Left ventricle myocardium superior (tissue), 1 donor: ENCODE measurements at regions not wholly inside any gene's neighbourhood (a gene's known extent, or its start where the extent isn't known, plus 50 kb on each side); places are given as distances from the start of the nearest gene placed in this dataset.

Experiments
- ATAC-seq: fragments of 200-7000 bp; cut with Tn5 transposase; one replicate; pipeline ENCODE4 v1.9.1; 2020; ENCODE audit warnings: mild to moderate bottlenecking, moderate library complexity
- DNase-seq: peaks from one replicate; pipeline ENCODE4 v3.0.0-alpha.2; 2020
- intact Hi-C: fragments of 100-400 bp; cut with micrococcal nuclease; formaldehyde crosslinking; loops from one replicate; pipeline ENCODE4 v1.11.0; 2022
- donor health status: DM: no; HTN: yes; CAD: no; lungs with severe emphysema.

GRCh38 chr3:13266005-13266404 lies 154.1 kb downstream of the NUP210 start:
- DNase-seq (peak; percentile 8), ATAC-seq (no peak)
- intact Hi-C loops: no loop called here

- no peak for ATAC-seq
- intact Hi-C loops: no loop called here
- DNase-seq: peak; percentile 9
These were observed 154.6 kb downstream of the NUP210 start for GRCh38 chr3:13265507-13265906.

GRCh38 chr3:13265016-13265415 lies 155.1 kb downstream of the NUP210 start:
- ATAC-seq (no peak), DNase-seq (peak; percentile 8)
- intact Hi-C loops: no loop called here

- peak; percentile 18 for DNase-seq
- intact Hi-C loops: no loop called here
- ATAC-seq: no peak
These were observed 155.7 kb downstream of the NUP210 start for GRCh38 chr3:13264468-13264795.

- peak; percentile 36 for DNase-seq
- intact Hi-C loops: no loop called here
- ATAC-seq: peak; percentile 41
These were observed 156.2 kb downstream of the NUP210 start for GRCh38 chr3:13263770-13264467.

- ATAC-seq: peak; percentile 66
- DNase-seq: peak; percentile 31
- intact Hi-C loops: no loop called here
These were observed 157.5 kb downstream of the NUP210 start for GRCh38 chr3:13262493-13263211.

- ATAC-seq: no peak
- intact Hi-C loops: no loop called here
- no peak for DNase-seq
These were observed 158.2 kb downstream of the NUP210 start for GRCh38 chr3:13261892-13262291.

GRCh38 chr3:13261104-13261830 lies 158.9 kb downstream of the NUP210 start:
- intact Hi-C loops: no loop called here
- ATAC-seq: no peak

GRCh38 chr3:13260259-13261103 lies 159.6 kb downstream of the NUP210 start:
- ATAC-seq: no peak
- no peak for DNase-seq
- intact Hi-C loops: no loop called here

More at GRCh38 chr3:13261104-13261830, 158.9 kb downstream of the NUP210 start:
- no peak for DNase-seq

GRCh38 chr3:13259831-13260230 lies 160.3 kb downstream of the NUP210 start:
- DNase-seq: no peak
- intact Hi-C loops: no loop called here

GRCh38 chr3:13258986-13259514 lies 161.1 kb downstream of the NUP210 start:
- intact Hi-C loops: no loop called here
- DNase-seq: no peak
- ATAC-seq: no peak

More at GRCh38 chr3:13259831-13260230, 160.3 kb downstream of the NUP210 start:
- no peak for ATAC-seq

GRCh38 chr3:13258280-13258679 lies 161.8 kb downstream of the NUP210 start:
- no peak for ATAC-seq
- no peak for DNase-seq
- intact Hi-C loops: no loop called here

GRCh38 chr3:13257666-13258065 lies 162.5 kb downstream of the NUP210 start:
- ATAC-seq: no peak
- DNase-seq: no peak
- intact Hi-C loops: no loop called here

- intact Hi-C loops: no loop called here
- DNase-seq (no peak), ATAC-seq (no peak)
These were observed 163.3 kb downstream of the NUP210 start for GRCh38 chr3:13256845-13257244.

GRCh38 chr3:13254028-13254951 lies 165.8 kb downstream of the NUP210 start:
- no peak for ATAC-seq
- DNase-seq: peak; percentile 17
- intact Hi-C loops: no loop called here

GRCh38 chr3:13253208-13253937 lies 166.7 kb downstream of the NUP210 start:
- intact Hi-C loops: no loop called here
- DNase-seq: no peak
- no peak for ATAC-seq

GRCh38 chr3:13252207-13252606 lies 167.9 kb downstream of the NUP210 start:
- intact Hi-C loops: no loop called here
- no peak for DNase-seq

More at GRCh38 chr3:13252207-13252606, 167.9 kb downstream of the NUP210 start:
- ATAC-seq: no peak
